ENCODE measurements at regions not wholly inside any gene's neighbourhood (a gene's known extent, or its start where the extent isn't known, plus 50 kb on each side); places are given as distances from the start of the nearest gene placed in this dataset.
"Not testable (repeated sequence)": the region's sequence is repeated elsewhere in the genome, so short reads cannot be mapped to it uniquely, and the experiment has no call there.

- peak in 2 of 4 experiments; percentile 13 to 21 for DNase-seq
These were observed 283.1 kb upstream of the NR2F2 start for GRCh38 chr15:96047255-96047931.

- no peak for DNase-seq
These were observed 281.2 kb upstream of the NR2F2 start for GRCh38 chr15:96049323-96049722.

GRCh38 chr15:96049766-96050165 lies 280.7 kb upstream of the NR2F2 start:
- DNase-seq, result no peak

- DNase-seq, result no peak
These were observed 278.9 kb upstream of the NR2F2 start for GRCh38 chr15:96051598-96051997.

- no peak for DNase-seq
These were observed 278.3 kb upstream of the NR2F2 start for GRCh38 chr15:96052154-96052553.

- no peak for DNase-seq
These were observed 277.9 kb upstream of the NR2F2 start for GRCh38 chr15:96052572-96053030.

GRCh38 chr15:96053031-96053780 lies 277.3 kb upstream of the NR2F2 start:
- peak in 2 of 4 experiments; percentile 8 to 17 for DNase-seq

- peak in 2 of 4 experiments; percentile 14 to 17 for DNase-seq
These were observed 276.6 kb upstream of the NR2F2 start for GRCh38 chr15:96053781-96054428.

- DNase-seq, result no peak
These were observed 275.9 kb upstream of the NR2F2 start for GRCh38 chr15:96054621-96055020.

- DNase-seq, result peak; percentile 36 to 89 (median 66)
These were observed 272.2 kb upstream of the NR2F2 start for GRCh38 chr15:96058103-96058851.

- DNase-seq, result not testable (repeated sequence)
These were observed 271.7 kb upstream of the NR2F2 start for GRCh38 chr15:96058852-96059103.

GRCh38 chr15:96060591-96060990 lies 269.9 kb upstream of the NR2F2 start:
- DNase-seq, result not testable (repeated sequence)

- DNase-seq, result no peak
These were observed 266.1 kb upstream of the NR2F2 start for GRCh38 chr15:96064351-96064756.

- DNase-seq, result no peak
These were observed 264.4 kb upstream of the NR2F2 start for GRCh38 chr15:96066126-96066525.

GRCh38 chr15:96066852-96067495 lies 263.5 kb upstream of the NR2F2 start:
- DNase-seq, result peak in 1 of 4 experiments; percentile 10

GRCh38 chr15:96067677-96068076 lies 262.8 kb upstream of the NR2F2 start:
- no peak for DNase-seq

- DNase-seq, result no peak
These were observed 261.6 kb upstream of the NR2F2 start for GRCh38 chr15:96068897-96069296.

GRCh38 chr15:96070636-96071035 lies 259.9 kb upstream of the NR2F2 start:
- DNase-seq, result no peak

GRCh38 chr15:96072821-96073220 lies 257.7 kb upstream of the NR2F2 start:
- no peak for DNase-seq

GRCh38 chr15:96073908-96074307 lies 256.6 kb upstream of the NR2F2 start:
- DNase-seq, result no peak

GRCh38 chr15:96075895-96076294 lies 254.6 kb upstream of the NR2F2 start:
- no peak for DNase-seq

- no peak for DNase-seq
These were observed 254.2 kb upstream of the NR2F2 start for GRCh38 chr15:96076350-96076749.

GRCh38 chr15:96079041-96079440 lies 251.5 kb upstream of the NR2F2 start:
- no peak for DNase-seq
